ENCODE measurements at regions not wholly inside any gene's neighbourhood (a gene's known extent, or its start where the extent isn't known, plus 50 kb on each side); places are given as distances from the start of the nearest gene placed in this dataset.

DNA sequence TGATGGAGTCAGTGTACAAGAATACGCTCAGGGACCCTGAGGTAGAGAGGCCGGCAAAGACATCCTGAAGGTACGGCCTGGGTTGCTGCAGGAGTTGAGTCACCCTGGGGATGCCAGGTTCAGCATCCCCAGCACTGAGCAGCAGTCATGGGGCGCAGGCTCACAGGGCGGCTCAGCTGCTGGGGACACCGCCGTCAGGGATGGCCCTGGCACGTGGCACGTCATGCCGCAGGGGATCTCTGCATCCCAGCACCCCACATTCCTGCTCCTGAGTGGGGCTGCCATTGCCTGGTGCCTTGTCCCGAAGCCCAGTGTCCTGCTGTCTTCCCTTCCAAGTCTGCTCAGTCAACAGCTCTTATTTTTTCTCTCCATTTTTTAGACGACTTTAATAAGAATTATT lies 168.7 kb upstream of the NTM start:
- H3K9ac ChIP-seq (ENCODE audit: control insufficient read depth, insufficient read depth, low read length): no peak overlapping the region
- H3K79me2 ChIP-seq (ENCODE audit: control insufficient read depth, insufficient read depth, low read length): no peaks in the 10 kb centered on the region
- no peaks in the 10 kb centered on the region for H3K9me3 ChIP-seq (replicated peaks; ENCODE audit: control insufficient read depth, insufficient read depth, low read length)
- no peak for FAIRE-seq
- WGBS (ENCODE audit: insufficient coverage, insufficient replicate concordance, low lambda C conversion rate, missing lambda C conversion rate): 53% methylated on average over 12 of the region's 12 CpGs
- H3K4me2 ChIP-seq (ENCODE audit: control insufficient read depth, insufficient read depth): no peak overlapping the region
- no peak for ATAC-seq
- H3K36me3 ChIP-seq (ENCODE audit: control insufficient read depth in 2 of 2, insufficient read depth in 2 of 2, low read length in 1 of 2): no peaks in the 10 kb centered on the region
- H3K4me3 ChIP-seq: no peak overlapping the region
- no TSS peak for BruUV-seq (replicated peaks)
- H2AFZ ChIP-seq (ENCODE audit: control insufficient read depth, low read depth, low read length): no peak overlapping the region
- in situ Hi-C loops (cut with MboI) (no loop called here), intact Hi-C loops (cut with micrococcal nuclease; ENCODE audit: unreplicated experiment) (no loop called here)
- H3K27ac ChIP-seq (ENCODE audit: control insufficient read depth, insufficient read depth): no peak overlapping the region
- no peaks in the 10 kb centered on the region for H4K20me1 ChIP-seq (ENCODE audit: control insufficient read depth, insufficient read depth)
- ChIA-PET SMC1A (ENCODE audit: uncharacterized antibody, unreplicated experiment) (no interaction called here), CTCF (interaction anchor here (1.0 kb wide), 1 partner anchor 9 kb away, joined by 3 read pairs; no protein-coding TSS in a partner anchor), POLR2A (no interaction called here), RAD21 (ENCODE audit: unreplicated experiment) (no interaction called here)
- H3K27me3 ChIP-seq (replicated peaks in 1 of 2; ENCODE audit: control insufficient read depth in 2 of 2, insufficient read depth in 2 of 2, low read length in 1 of 2): peaks cover 0 to 3% of the 10 kb centered on the region in 2 experiments; a peak in 1 of 4 replicates
- no peak for DNase-seq (ENCODE audit: low read depth, low spot score)
- no peaks in the 10 kb centered on the region for H3K4me1 ChIP-seq (ENCODE audit: control insufficient read depth, insufficient read depth, low read length)
- TF ChIP-seq JUND (IDR thresholded peaks at IDR 0.05; ENCODE audit: low read depth, low read length) (no peak), POLR2A (IDR thresholded peaks at IDR 0.05; ENCODE audit: low read depth, low read length) (no peak), ESRRA (IDR thresholded peaks at IDR 0.05; ENCODE audit: low read length) (no peak), IRF4 (IDR thresholded peaks at IDR 0.05; ENCODE audit: low read depth, low read length) (no peak)
- TF ChIP-seq, protein P1, sequence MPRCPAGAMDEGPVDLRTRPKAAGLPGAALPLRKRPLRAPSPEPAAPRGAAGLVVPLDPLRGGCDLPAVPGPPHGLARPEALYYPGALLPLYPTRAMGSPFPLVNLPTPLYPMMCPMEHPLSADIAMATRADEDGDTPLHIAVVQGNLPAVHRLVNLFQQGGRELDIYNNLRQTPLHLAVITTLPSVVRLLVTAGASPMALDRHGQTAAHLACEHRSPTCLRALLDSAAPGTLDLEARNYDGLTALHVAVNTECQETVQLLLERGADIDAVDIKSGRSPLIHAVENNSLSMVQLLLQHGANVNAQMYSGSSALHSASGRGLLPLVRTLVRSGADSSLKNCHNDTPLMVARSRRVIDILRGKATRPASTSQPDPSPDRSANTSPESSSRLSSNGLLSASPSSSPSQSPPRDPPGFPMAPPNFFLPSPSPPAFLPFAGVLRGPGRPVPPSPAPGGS (IDR thresholded peaks at IDR 0.05; ENCODE audit: borderline replicate concordance, insufficient read depth, low read depth, low read length, poor library complexity, severe bottlenecking): no peak

DNA sequence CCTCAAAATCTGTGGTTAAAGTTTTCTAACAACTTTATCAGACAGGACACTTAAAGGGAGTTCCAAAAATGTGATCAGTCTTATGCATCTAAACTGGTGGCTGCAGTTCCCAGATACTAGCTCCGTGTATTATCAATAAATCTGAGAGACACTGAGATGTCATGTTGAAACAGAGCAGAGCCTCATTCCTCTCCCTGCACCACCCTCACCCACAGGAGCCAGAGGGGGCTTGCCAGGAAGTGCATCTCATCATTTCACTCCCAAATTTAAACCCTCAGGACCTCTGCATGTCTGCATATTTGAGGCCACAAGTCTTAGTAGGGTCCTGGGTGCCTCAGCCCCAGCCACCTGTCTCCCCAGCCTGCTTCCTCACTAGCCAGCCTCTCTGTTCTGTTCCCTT lies 167.4 kb upstream of the NTM start:
- in situ Hi-C loops (cut with MboI) (no loop called here), intact Hi-C loops (cut with micrococcal nuclease; ENCODE audit: unreplicated experiment) (no loop called here)
- no peak overlapping the region for H2AFZ ChIP-seq (ENCODE audit: control insufficient read depth, low read depth, low read length)
- no peaks in the 10 kb centered on the region for H4K20me1 ChIP-seq (ENCODE audit: control insufficient read depth, insufficient read depth)
- no peak overlapping the region for H3K4me3 ChIP-seq
- WGBS (ENCODE audit: insufficient coverage, insufficient replicate concordance, low lambda C conversion rate, missing lambda C conversion rate): 8% methylated on average over 1 of the region's 1 CpG
- ChIA-PET SMC1A (ENCODE audit: uncharacterized antibody, unreplicated experiment) (no interaction called here), CTCF (interaction anchor here (1.4 kb wide), 1 partner anchor 10 kb away, joined by 4 read pairs; no protein-coding TSS in a partner anchor), POLR2A (no interaction called here), RAD21 (ENCODE audit: unreplicated experiment) (no interaction called here)
- ATAC-seq: no peak
- no peak overlapping the region for H3K9ac ChIP-seq (ENCODE audit: control insufficient read depth, insufficient read depth, low read length)
- no peaks in the 10 kb centered on the region for H3K9me3 ChIP-seq (replicated peaks; ENCODE audit: control insufficient read depth, insufficient read depth, low read length)
- no peak for FAIRE-seq
- H3K36me3 ChIP-seq (ENCODE audit: control insufficient read depth in 2 of 2, insufficient read depth in 2 of 2, low read length in 1 of 2): no peaks in the 10 kb centered on the region
- H3K27ac ChIP-seq (ENCODE audit: control insufficient read depth, insufficient read depth): no peak overlapping the region
- DNase-seq (ENCODE audit: low read depth, low spot score): no peak
- H3K4me2 ChIP-seq (ENCODE audit: control insufficient read depth, insufficient read depth): no peak overlapping the region
- peaks cover 0 to 1% of the 10 kb centered on the region in 2 experiments; a peak in 2 of 4 replicates for H3K27me3 ChIP-seq (replicated peaks in 1 of 2; ENCODE audit: control insufficient read depth in 2 of 2, insufficient read depth in 2 of 2, low read length in 1 of 2)
- no peaks in the 10 kb centered on the region for H3K79me2 ChIP-seq (ENCODE audit: control insufficient read depth, insufficient read depth, low read length)
- no peaks in the 10 kb centered on the region for H3K4me1 ChIP-seq (ENCODE audit: control insufficient read depth, insufficient read depth, low read length)
- no TSS peak for BruUV-seq (replicated peaks)
- no peak for TF ChIP-seq SP1 (IDR thresholded peaks at IDR 0.05; ENCODE audit: low read depth, low read length)
- TF ChIP-seq NFXL1 (IDR thresholded peaks at IDR 0.05; ENCODE audit: borderline replicate concordance): no peak
- TF ChIP-seq HDAC6 (IDR thresholded peaks at IDR 0.05; ENCODE audit: unreplicated experiment): no peak
- TF ChIP-seq, protein P2, sequence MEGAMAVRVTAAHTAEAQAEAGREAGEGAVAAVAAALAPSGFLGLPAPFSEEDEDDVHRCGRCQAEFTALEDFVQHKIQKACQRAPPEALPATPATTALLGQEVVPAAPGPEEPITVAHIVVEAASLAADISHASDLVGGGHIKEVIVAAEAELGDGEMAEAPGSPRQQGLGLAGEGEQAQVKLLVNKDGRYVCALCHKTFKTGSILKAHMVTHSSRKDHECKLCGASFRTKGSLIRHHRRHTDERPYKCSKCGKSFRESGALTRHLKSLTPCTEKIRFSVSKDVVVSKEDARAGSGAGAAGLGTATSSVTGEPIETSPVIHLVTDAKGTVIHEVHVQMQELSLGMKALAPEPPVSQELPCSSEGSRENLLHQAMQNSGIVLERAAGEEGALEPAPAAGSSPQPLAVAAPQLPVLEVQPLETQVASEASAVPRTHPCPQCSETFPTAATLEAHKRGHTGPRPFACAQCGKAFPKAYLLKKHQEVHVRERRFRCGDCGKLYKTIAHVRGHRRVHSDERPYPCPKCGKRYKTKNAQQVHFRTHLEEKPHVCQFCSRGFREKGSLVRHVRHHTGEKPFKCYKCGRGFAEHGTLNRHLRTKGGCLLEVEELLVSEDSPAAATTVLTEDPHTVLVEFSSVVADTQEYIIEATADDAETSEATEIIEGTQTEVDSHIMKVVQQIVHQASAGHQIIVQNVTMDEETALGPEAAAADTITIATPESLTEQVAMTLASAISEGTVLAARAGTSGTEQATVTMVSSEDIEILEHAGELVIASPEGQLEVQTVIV (IDR thresholded peaks at IDR 0.05; ENCODE audit: borderline replicate concordance, partially characterized antibody): no peak
- no peak for TF ChIP-seq ZNF217 (IDR thresholded peaks at IDR 0.05)
- TF ChIP-seq SRF (IDR thresholded peaks at IDR 0.05; ENCODE audit: low read depth in 2 of 2, low read length in 2 of 2): no peak
- TF ChIP-seq SUPT20H (IDR thresholded peaks at IDR 0.05; ENCODE audit: borderline replicate concordance, control insufficient read depth, low read depth, low read length): no peak
- TF ChIP-seq, protein P3, sequence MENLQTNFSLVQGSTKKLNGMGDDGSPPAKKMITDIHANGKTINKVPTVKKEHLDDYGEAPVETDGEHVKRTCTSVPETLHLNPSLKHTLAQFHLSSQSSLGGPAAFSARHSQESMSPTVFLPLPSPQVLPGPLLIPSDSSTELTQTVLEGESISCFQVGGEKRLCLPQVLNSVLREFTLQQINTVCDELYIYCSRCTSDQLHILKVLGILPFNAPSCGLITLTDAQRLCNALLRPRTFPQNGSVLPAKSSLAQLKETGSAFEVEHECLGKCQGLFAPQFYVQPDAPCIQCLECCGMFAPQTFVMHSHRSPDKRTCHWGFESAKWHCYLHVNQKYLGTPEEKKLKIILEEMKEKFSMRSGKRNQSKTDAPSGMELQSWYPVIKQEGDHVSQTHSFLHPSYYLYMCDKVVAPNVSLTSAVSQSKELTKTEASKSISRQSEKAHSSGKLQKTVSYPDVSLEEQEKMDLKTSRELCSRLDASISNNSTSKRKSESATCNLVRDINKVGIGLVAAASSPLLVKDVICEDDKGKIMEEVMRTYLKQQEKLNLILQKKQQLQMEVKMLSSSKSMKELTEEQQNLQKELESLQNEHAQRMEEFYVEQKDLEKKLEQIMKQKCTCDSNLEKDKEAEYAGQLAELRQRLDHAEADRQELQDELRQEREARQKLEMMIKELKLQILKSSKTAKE (IDR thresholded peaks at IDR 0.05; ENCODE audit: low read depth, poor library complexity, severe bottlenecking): no peak

All from GM12878 (cell line).